Right lobe of liver (tissue), 6 donors: ENCODE measurements at regions not wholly inside any gene's neighbourhood (a gene's known extent, or its start where the extent isn't known, plus 50 kb on each side); places are given as distances from the start of the nearest gene placed in this dataset.
A peak's percentile ranks its signal among the peaks of the same experiment; 100 is the strongest.

Source experiments
- ATAC-seq, 4 donors: fragments of 200-7000 bp; cut with Tn5 transposase; one replicate each; pipeline ENCODE4 v1.9.1; 2020; ENCODE audit warnings: mild to moderate bottlenecking in 4 of 4, moderate library complexity in 4 of 4
- DNase-seq, 3 donors: peaks; one replicate each; pipeline ENCODE4 v3.0.0-alpha.2; 2020
- H3K27ac ChIP-seq, 3 donors: fragments of 200-600 bp; one replicate each; pipeline ENCODE4 v1.8.0; 2022
- H3K27me3 ChIP-seq, 2 donors: fragments of 200-600 bp; one replicate each; pipeline ENCODE4 v1.8.0; 2022
- H3K36me3 ChIP-seq, 4 donors: fragments of 200-600 bp; sonication (generic) in 1 of 4; one replicate each; pipeline versions ENCODE4 v1.5.1 to v1.8.0; 2017 to 2022; ENCODE audit warnings: control low read depth in 1 of 4
- H3K4me1 ChIP-seq, 4 donors: fragments of 200-600 bp; sonication (generic) in 1 of 4; one replicate each; pipeline versions ENCODE4 v1.5.1 to v1.8.0; 2017 to 2022; ENCODE audit warnings: control low read depth in 1 of 4
- H3K4me3 ChIP-seq, 3 donors: fragments of 200-600 bp; one replicate each; pipeline ENCODE4 v1.8.0; 2022
- H3K9me3 ChIP-seq, 4 donors: fragments of 200-600 bp; sonication (generic) in 1 of 4; one replicate each; pipeline versions ENCODE4 v1.5.1 to v1.8.0; 2017 to 2022; ENCODE audit warnings: control low read depth in 1 of 4
- POLR2A ChIP-seq: fragments of 450-650 bp; IDR thresholded peaks from one replicate; pipeline ENCODE4 v1.6.1; 2017; ENCODE audit warnings: antibody characterized with exemption, mild to moderate bottlenecking
- WGBS: methylation state at CpG from one replicate; pipeline ENCODE4 v1.1.6; 2018; ENCODE audit warnings: low coverage, low lambda C conversion rate; ENCODE audit not compliant: insufficient coverage; ENCODE audit errors: missing lambda C conversion rate; 5-methylcytosine and 5-hydroxymethylcytosine counted together
- intact Hi-C, 2 donors: fragments of 100-400 bp; cut with DNase I; formaldehyde crosslinking; loops; one replicate each; pipeline versions ENCODE4 v1.11.2 to v1.14.1; 2022
- TF ChIP-seq, protein P1 (sequence below), 4 donors: fragments of 200-600 bp in 3 of 4; fragments of 450-650 bp in 1 of 4; IDR thresholded peaks; one replicate each; pipeline versions ENCODE4 v1.5.1 to v1.8.0; 2016 to 2022; ENCODE audit warnings: antibody characterized with exemption in 4 of 4, mild to moderate bottlenecking in 2 of 4
- donor health status: DM: no; HTN: yes; CAD: no.
- donor health status: DM: no; HTN: no; CAD: no.
- donor health status: DM: no; HTN: no; CAD: no.
- donor health status: DM: no; HTN: yes; CAD: no.
- donor health status: DM: no; HTN: yes; CAD: no.

DNA sequence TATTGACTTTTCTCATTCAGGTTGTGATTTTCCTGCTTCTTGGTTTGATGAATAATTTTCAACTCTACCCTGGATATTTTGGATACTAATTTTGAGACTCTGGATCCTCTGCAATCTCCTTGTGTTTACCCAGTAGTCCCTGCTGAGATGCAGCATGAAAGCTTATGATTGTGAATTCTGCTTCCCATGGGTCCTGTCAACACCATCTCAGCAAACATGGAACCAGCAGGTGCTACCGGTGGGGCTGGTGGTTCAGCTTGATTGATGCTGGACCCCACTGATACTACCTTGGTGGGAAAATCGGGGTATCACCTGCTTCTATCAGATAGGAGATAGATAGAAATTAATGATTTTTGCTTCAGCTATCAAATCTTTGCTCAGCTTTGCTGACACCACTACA is 81.1 kb downstream of the SOWAHC start:
- 74% methylated on average over 2 of the region's 2 CpGs for WGBS
- intact Hi-C loops = no loop called here
- Histone ChIP-seq H3K36me3 (no peaks in the 10 kb centered on the region), H3K27ac (no peak overlapping the region), H3K4me3 (no peak overlapping the region), H3K9me3 (no peaks in the 10 kb centered on the region), H3K27me3 (no peaks in the 10 kb centered on the region), H3K4me1 (peaks cover 0 to 31% (median 6%) of the 10 kb centered on the region in 4 donors)
- TF ChIP-seq, protein P1, sequence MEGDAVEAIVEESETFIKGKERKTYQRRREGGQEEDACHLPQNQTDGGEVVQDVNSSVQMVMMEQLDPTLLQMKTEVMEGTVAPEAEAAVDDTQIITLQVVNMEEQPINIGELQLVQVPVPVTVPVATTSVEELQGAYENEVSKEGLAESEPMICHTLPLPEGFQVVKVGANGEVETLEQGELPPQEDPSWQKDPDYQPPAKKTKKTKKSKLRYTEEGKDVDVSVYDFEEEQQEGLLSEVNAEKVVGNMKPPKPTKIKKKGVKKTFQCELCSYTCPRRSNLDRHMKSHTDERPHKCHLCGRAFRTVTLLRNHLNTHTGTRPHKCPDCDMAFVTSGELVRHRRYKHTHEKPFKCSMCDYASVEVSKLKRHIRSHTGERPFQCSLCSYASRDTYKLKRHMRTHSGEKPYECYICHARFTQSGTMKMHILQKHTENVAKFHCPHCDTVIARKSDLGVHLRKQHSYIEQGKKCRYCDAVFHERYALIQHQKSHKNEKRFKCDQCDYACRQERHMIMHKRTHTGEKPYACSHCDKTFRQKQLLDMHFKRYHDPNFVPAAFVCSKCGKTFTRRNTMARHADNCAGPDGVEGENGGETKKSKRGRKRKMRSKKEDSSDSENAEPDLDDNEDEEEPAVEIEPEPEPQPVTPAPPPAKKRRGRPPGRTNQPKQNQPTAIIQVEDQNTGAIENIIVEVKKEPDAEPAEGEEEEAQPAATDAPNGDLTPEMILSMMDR (IDR thresholded peaks at IDR 0.05) = no peak
- TF ChIP-seq POLR2A = no peak
- no peak for ATAC-seq
- DNase-seq = no peak

GRCh38 chr2:109699646-109700045 is 85.5 kb downstream of the SOWAHC start:
- peak; percentile 27 to 75 (median 57) for ATAC-seq
- WGBS = 48% methylated on average over 6 of the region's 7 CpGs
- DNase-seq = no peak
- Histone ChIP-seq H3K4me1 (peaks cover 0 to 11% (median 0%) of the 10 kb centered on the region in 4 donors), H3K27ac (no peak overlapping the region), H3K9me3 (no peaks in the 10 kb centered on the region), H3K27me3 (no peaks in the 10 kb centered on the region), H3K36me3 (no peaks in the 10 kb centered on the region), H3K4me3 (no peak overlapping the region)
- intact Hi-C loops = no loop called here
- no peak for TF ChIP-seq POLR2A
- TF ChIP-seq, protein P1 (IDR thresholded peaks at IDR 0.05) = no peak

DNA sequence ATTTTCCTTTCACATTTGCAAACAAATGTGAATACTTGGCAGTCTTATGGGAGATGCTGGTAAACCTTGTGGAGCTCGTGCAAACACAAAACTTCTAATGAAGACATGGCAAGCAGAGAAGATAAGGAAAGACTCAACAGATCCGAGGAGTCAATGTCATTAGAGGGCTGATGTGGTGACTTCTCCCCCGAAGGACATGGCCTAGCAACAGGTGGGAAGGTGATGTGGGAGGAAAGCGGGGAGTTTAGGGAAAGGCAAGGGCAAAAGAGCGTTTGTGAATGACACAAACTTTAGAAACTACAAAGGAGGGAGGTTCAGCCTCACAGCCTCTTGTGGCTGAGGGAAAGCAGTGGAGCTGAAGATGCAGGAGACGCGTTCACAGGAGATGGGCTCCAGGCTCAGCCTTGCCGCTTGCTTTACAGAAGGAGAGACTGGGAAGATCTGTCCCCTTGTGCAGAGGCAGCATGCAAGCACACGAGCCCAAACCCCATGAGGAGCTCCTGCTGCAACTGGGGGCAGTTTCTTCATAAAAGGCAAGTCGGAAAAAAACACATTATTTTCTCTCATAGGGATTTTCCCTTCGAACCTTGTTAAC is 86.6 kb downstream of the SOWAHC start:
- TF ChIP-seq, protein P1 (IDR thresholded peaks at IDR 0.05) = no peak
- TF ChIP-seq POLR2A = no peak
- DNase-seq (no peak), ATAC-seq (no peak)
- H3K36me3 ChIP-seq = no peaks in the 10 kb centered on the region
- H3K9me3 ChIP-seq = no peaks in the 10 kb centered on the region
- no peaks in the 10 kb centered on the region for H3K27me3 ChIP-seq
- 62% methylated on average over 8 of the region's 11 CpGs for whole genome bisulfite sequencing
- H3K4me3 ChIP-seq = no peak overlapping the region
- peaks cover 0 to 11% (median 0%) of the 10 kb centered on the region in 4 donors for H3K4me1 ChIP-seq
- H3K27ac ChIP-seq = no peak overlapping the region
- intact Hi-C loops = no loop called here

- Histone ChIP-seq H3K27ac (peak overlapping the region in 1 of 3 donors; percentile 37), H3K27me3 (no peaks in the 10 kb centered on the region), H3K36me3 (no peaks in the 10 kb centered on the region), H3K4me1 (peaks cover 0 to 11% (median 0%) of the 10 kb centered on the region in 4 donors), H3K4me3 (no peak overlapping the region), H3K9me3 (no peaks in the 10 kb centered on the region)
- intact Hi-C loops = no loop called here
- DNase-seq = no peak
- WGBS = 85% methylated on average over 7 of the region's 7 CpGs
- ATAC-seq = no peak
- TF ChIP-seq, protein P1 (IDR thresholded peaks at IDR 0.05) = no peak
- no peak for TF ChIP-seq POLR2A
Observed at GRCh38 chr2:109701362-109701761, 87.2 kb downstream of the SOWAHC start.
